DOHH2 (cell line): ENCODE measurements at regions not wholly inside any gene's neighbourhood (a gene's known extent, or its start where the extent isn't known, plus 50 kb on each side); places are given as distances from the start of the nearest gene placed in this dataset.

Source experiments
- CTCF ChIP-seq: fragments of 200-600 bp; sonication (generic); IDR thresholded peaks from one replicate; pipeline ENCODE4 v1.5.1; 2014; ENCODE audit warnings: antibody characterized with exemption, mild to moderate bottlenecking, low read depth, low read length; ENCODE audit not compliant: poor library complexity, severe bottlenecking
- EZH2phosphoT487 ChIP-seq: fragments of 200-600 bp; sonication (generic); IDR thresholded peaks from 2 replicates; pipeline ENCODE4 v1.6.1; 2017; ENCODE audit warnings: borderline replicate concordance, mild to moderate bottlenecking, antibody characterized with exemption, low read length, moderate library complexity, mixed read lengths

DNA sequence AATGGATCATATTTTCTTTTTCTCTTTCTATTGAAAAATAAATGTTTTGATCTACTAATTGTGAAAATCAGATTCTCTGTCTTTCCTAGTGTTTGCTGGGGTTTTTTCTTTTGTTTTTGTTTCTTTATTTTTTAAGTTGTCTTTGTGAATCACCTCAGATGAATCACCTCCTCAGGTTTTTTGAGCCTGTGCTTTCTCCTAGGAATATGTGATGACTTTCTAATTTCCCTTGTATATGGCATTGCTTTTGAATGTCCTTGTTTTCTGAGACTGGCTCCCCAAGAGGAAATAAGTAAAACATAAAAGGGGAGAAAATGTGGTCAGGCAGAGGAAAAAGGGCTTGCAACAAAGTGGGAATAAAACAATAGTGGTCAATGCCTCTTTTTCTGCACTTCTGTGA is 750.0 kb downstream of the ZPLD1 start:
- TF ChIP-seq CTCF: no peak
- TF ChIP-seq EZH2phosphoT487: no peak
